Uterus (tissue), 3 donors: ENCODE measurements at regions not wholly inside any gene's neighbourhood (a gene's known extent, or its start where the extent isn't known, plus 50 kb on each side); places are given as distances from the start of the nearest gene placed in this dataset.
"Not testable (repeated sequence)": the region's sequence is repeated elsewhere in the genome, so short reads cannot be mapped to it uniquely, and the experiment has no call there.

ENCODE experiments used
- DNase-seq, 2 donors: peaks; one replicate each; pipeline ENCODE4 v3.0.0-alpha.2; 2019 to 2020
- H3K27ac ChIP-seq, 2 donors: fragments of 200-600 bp; sonication (generic); 1 replicate in 1 of 2; 2 replicates in 1 of 2; pipeline ENCODE4 v1.5.1; 2016 to 2018
- H3K27me3 ChIP-seq, 2 donors: fragments of 200-600 bp; sonication (generic); one replicate each; pipeline ENCODE4 v1.5.1; 2018 to 2019; ENCODE audit warnings: control low read depth in 1 of 2
- H3K36me3 ChIP-seq, 2 donors: fragments of 200-600 bp; sonication (generic); one replicate each; pipeline ENCODE4 v1.5.1; 2019; ENCODE audit warnings: control low read depth in 1 of 2
- H3K4me1 ChIP-seq, 2 donors: fragments of 200-600 bp; sonication (generic); one replicate each; pipeline ENCODE4 v1.5.1; 2018 to 2019; ENCODE audit warnings: control low read depth in 1 of 2
- H3K4me3 ChIP-seq, 2 donors: fragments of 200-600 bp; sonication (generic); 1 replicate in 1 of 2; 2 replicates in 1 of 2; pipeline ENCODE4 v1.5.1; 2018 to 2019; ENCODE audit warnings: mild to moderate bottlenecking in 1 of 2
- H3K9me3 ChIP-seq, 2 donors: fragments of 200-600 bp; sonication (generic); one replicate each; pipeline ENCODE4 v1.5.1; 2019; ENCODE audit warnings: control low read depth in 1 of 2
- CTCF ChIP-seq, 4 experiments: fragments of 200-600 bp in 2 of 4; fragments of 450-650 bp in 2 of 4; sonication (generic) in 2 of 4; IDR thresholded peaks; one replicate each; pipeline ENCODE4 v1.5.1; 2016 to 2019; ENCODE audit warnings: antibody characterized with exemption in 4 of 4, mild to moderate bottlenecking in 2 of 4, moderate library complexity in 1 of 4
- POLR2A ChIP-seq, 2 donors: fragments of 450-650 bp; IDR thresholded peaks; one replicate each; pipeline ENCODE4 v1.6.1; 2016; ENCODE audit warnings: antibody characterized with exemption in 2 of 2, mild to moderate bottlenecking in 1 of 2, moderate library complexity in 1 of 2
- intact Hi-C: fragments of 100-400 bp; cut with DNase I; formaldehyde crosslinking; loops from one replicate; pipeline ENCODE4 v1.15.1; 2023; ENCODE audit warnings: low total_unique reads
- donor health status: DM: yes; HTN: yes; CAD: no.

GRCh38 chr13:74251778-74252519 lies 117.7 kb upstream of the KLF12 start:
- Histone ChIP-seq H3K27ac (no peak overlapping the region), H3K36me3 (no peaks in the 10 kb centered on the region), H3K9me3 (no peaks in the 10 kb centered on the region), H3K4me1 (no peaks in the 10 kb centered on the region), H3K4me3 (no peak overlapping the region), H3K27me3 (no peaks in the 10 kb centered on the region)
- no peak for TF ChIP-seq CTCF (IDR thresholded peaks at IDR 0.05)
- no peak for TF ChIP-seq POLR2A (IDR thresholded peaks at IDR 0.05)
- intact Hi-C loops: no loop called here
- no peak for DNase-seq

- Histone ChIP-seq H3K27me3 (no peaks in the 10 kb centered on the region), H3K36me3 (no peaks in the 10 kb centered on the region)
- intact Hi-C loops: no loop called here
Measured at GRCh38 chr13:74250738-74251190, 116.6 kb upstream of the KLF12 start.

GRCh38 chr13:74248477-74248876 lies 114.3 kb upstream of the KLF12 start:
- intact Hi-C loops: no loop called here
- H3K9me3 ChIP-seq: no peaks in the 10 kb centered on the region
- no peaks in the 10 kb centered on the region for H3K36me3 ChIP-seq
- DNase-seq: no peak
- no peak overlapping the region for H3K27ac ChIP-seq
- no peaks in the 10 kb centered on the region for H3K27me3 ChIP-seq
- no peaks in the 10 kb centered on the region for H3K4me1 ChIP-seq
- TF ChIP-seq CTCF (IDR thresholded peaks at IDR 0.05) (no peak), POLR2A (IDR thresholded peaks at IDR 0.05) (no peak)
- no peak overlapping the region for H3K4me3 ChIP-seq

More at GRCh38 chr13:74250738-74251190, 116.6 kb upstream of the KLF12 start:
- Histone ChIP-seq H3K4me1 (no peaks in the 10 kb centered on the region), H3K9me3 (no peaks in the 10 kb centered on the region), H3K4me3 (no peak overlapping the region), H3K27ac (no peak overlapping the region)
- DNase-seq: no peak
- TF ChIP-seq CTCF (IDR thresholded peaks at IDR 0.05) (no peak), POLR2A (IDR thresholded peaks at IDR 0.05) (no peak)

GRCh38 chr13:74246487-74246886 lies 112.3 kb upstream of the KLF12 start:
- Histone ChIP-seq H3K4me3 (no peak overlapping the region), H3K4me1 (no peaks in the 10 kb centered on the region), H3K27ac (no peak overlapping the region), H3K9me3 (no peaks in the 10 kb centered on the region), H3K36me3 (no peaks in the 10 kb centered on the region), H3K27me3 (no peaks in the 10 kb centered on the region)
- intact Hi-C loops: no loop called here
- TF ChIP-seq POLR2A (IDR thresholded peaks at IDR 0.05): no peak
- TF ChIP-seq CTCF (IDR thresholded peaks at IDR 0.05): no peak
- DNase-seq: peak in 1 of 2 donors; percentile 16

GRCh38 chr13:74243637-74244526 lies 109.7 kb upstream of the KLF12 start:
- no peak overlapping the region for H3K27ac ChIP-seq
- H3K36me3 ChIP-seq: no peaks in the 10 kb centered on the region
- TF ChIP-seq CTCF (IDR thresholded peaks at IDR 0.05): no peak
- TF ChIP-seq POLR2A (IDR thresholded peaks at IDR 0.05): no peak
- no peak overlapping the region for H3K4me3 ChIP-seq
- DNase-seq: no peak
- no peaks in the 10 kb centered on the region for H3K27me3 ChIP-seq
- H3K4me1 ChIP-seq: no peaks in the 10 kb centered on the region
- no peaks in the 10 kb centered on the region for H3K9me3 ChIP-seq
- intact Hi-C loops: no loop called here

- H3K9me3 ChIP-seq, DNase-seq, H3K36me3 ChIP-seq, H3K4me1 ChIP-seq, H3K4me3 ChIP-seq, H3K27me3 ChIP-seq, H3K27ac ChIP-seq, intact Hi-C loops: not testable (repeated sequence)
Measured at GRCh38 chr13:74241343-74241742, 107.1 kb upstream of the KLF12 start.
